Endothelial cell of umbilical vein (primary cell): ENCODE measurements at regions not wholly inside any gene's neighbourhood (a gene's known extent, or its start where the extent isn't known, plus 50 kb on each side); places are given as distances from the start of the nearest gene placed in this dataset.

Source experiments
- BruUV-seq: library from RNA; stranded (reverse); fragments of 400-500 nt; replicated peaks from 2 replicates; lab custom pipeline; 2021; lab: Mats Ljungman, UMichigan
- CTCF ChIA-PET: fragments of 300-600, 350-600 bp; sonication (Branson Sonifier 250); formaldehyde crosslinking; loops from one replicate; lab custom pipeline; 2021; ENCODE audit warnings: antibody characterized with exemption, inconsistent platforms; lab: Charles Lee
- POLR2A ChIA-PET: fragments of 300-600, 350-600 bp; sonication (Branson Sonifier 250); formaldehyde crosslinking; loops from one replicate; lab custom pipeline; 2021; ENCODE audit warnings: antibody characterized with exemption, inconsistent platforms; lab: Charles Lee
- DNase-seq: peaks from one replicate; pipeline ENCODE4 v3.0.0-alpha.2; 2011; ENCODE audit warnings: low read depth, low spot score
- FAIRE-seq: peaks from 2 replicates; lab custom pipeline; 2011; peaks lifted over from hg19 to GRCh38; lab: Jason Lieb, UNC
- H2AFZ ChIP-seq: 2 replicates; pipeline ENCODE4 v1.6.0; 2012; ENCODE audit warnings: low read depth, low read length, control low read depth, inconsistent platforms
- H3K27ac ChIP-seq: 2 replicates; pipeline ENCODE4 v1.5.1; 2011; ENCODE audit warnings: low read depth, mild to moderate bottlenecking, control low read depth, low read length, moderate library complexity; ENCODE audit not compliant: insufficient read depth
- H3K27me3 ChIP-seq, 2 experiments: 2 replicates each; pipeline versions ENCODE4 v1.6.0 to v1.6.1; 2011; ENCODE audit warnings: low read length in 2 of 2, mixed read lengths in 1 of 2; ENCODE audit not compliant: control insufficient read depth in 2 of 2, insufficient read depth in 2 of 2
- H3K36me3 ChIP-seq, 2 experiments: 2 replicates in 1 of 2; 3 replicates in 1 of 2; pipeline ENCODE4 v1.5.1; 2011; ENCODE audit warnings: low read length in 2 of 2, mild to moderate bottlenecking in 1 of 2, moderate library complexity in 1 of 2; ENCODE audit not compliant: control insufficient read depth in 2 of 2, insufficient read depth in 2 of 2; ENCODE audit errors: extremely low read depth in 1 of 2
- H3K4me1 ChIP-seq: 3 replicates; pipeline ENCODE4 v1.5.1; 2011; ENCODE audit warnings: mild to moderate bottlenecking, low read length; ENCODE audit not compliant: control insufficient read depth, insufficient read depth; ENCODE audit errors: extremely low read depth
- H3K4me2 ChIP-seq: 2 replicates; pipeline ENCODE4 v1.6.1; 2011; ENCODE audit warnings: low read length, control low read depth, mixed read lengths; ENCODE audit not compliant: insufficient read depth
- H3K4me3 ChIP-seq, 3 experiments: fragments of 200-600 bp in 1 of 3; sonication (generic), shearing (Covaris generic) in 1 of 3; replicated peaks in 1 of 3; 2 replicates each; pipeline ENCODE4 v1.5.1; 2011 to 2016; ENCODE audit warnings: control low read depth in 3 of 3, low read length in 3 of 3, mild to moderate bottlenecking in 2 of 3, inconsistent platforms in 1 of 3, low read depth in 1 of 3, moderate library complexity in 1 of 3; ENCODE audit not compliant: insufficient read depth in 1 of 3
- H3K79me2 ChIP-seq: 2 replicates; pipeline ENCODE4 v1.6.0; 2012; ENCODE audit warnings: low read length, inconsistent platforms; ENCODE audit not compliant: control insufficient read depth, insufficient read depth
- H3K9ac ChIP-seq: replicated peaks from 2 replicates; pipeline ENCODE3; 2011; ENCODE audit warnings: low read length, control low read depth; ENCODE audit not compliant: insufficient read depth; ENCODE audit errors: extremely low read depth
- H3K9me1 ChIP-seq: replicated peaks from 3 replicates; pipeline ENCODE4 v1.6.0; 2011; ENCODE audit warnings: mild to moderate bottlenecking, low read length; ENCODE audit not compliant: control insufficient read depth, insufficient read depth; ENCODE audit errors: extremely low read depth
- H3K9me3 ChIP-seq: replicated peaks from 2 replicates; pipeline ENCODE4 v1.5.1; 2012; ENCODE audit warnings: low read length, inconsistent platforms; ENCODE audit not compliant: control insufficient read depth, insufficient read depth
- H4K20me1 ChIP-seq: replicated peaks from 2 replicates; pipeline ENCODE3; 2011; ENCODE audit warnings: mild to moderate bottlenecking, low read length; ENCODE audit not compliant: control insufficient read depth, insufficient read depth; ENCODE audit errors: extremely low read depth
- CTCF ChIP-seq, 2 donors: IDR thresholded peaks; 1 replicate in 1 of 2; 2 replicates in 1 of 2; pipeline ENCODE4 v1.5.1; 2011; ENCODE audit warnings: low read length in 2 of 2, mild to moderate bottlenecking in 2 of 2, moderate library complexity in 2 of 2, control low read depth in 1 of 2, inconsistent platforms in 1 of 2, low read depth in 1 of 2; ENCODE audit not compliant: insufficient read depth in 1 of 2; ENCODE audit errors: extremely low read depth in 1 of 2
- EZH2 ChIP-seq: IDR thresholded peaks from 2 replicates; pipeline ENCODE4 v1.6.1; 2012; ENCODE audit warnings: borderline replicate concordance, low read depth, mild to moderate bottlenecking, moderate library complexity, low read length, inconsistent platforms; ENCODE audit not compliant: severe bottlenecking
- FOS ChIP-seq: IDR thresholded peaks from 2 replicates; pipeline ENCODE4 v1.6.1; 2011; ENCODE audit warnings: mild to moderate bottlenecking, low read length, moderate library complexity, borderline replicate concordance; ENCODE audit not compliant: insufficient read depth
- GATA2 ChIP-seq: IDR thresholded peaks from 2 replicates; pipeline ENCODE4 v1.7.0; 2011; ENCODE audit warnings: low read depth, mild to moderate bottlenecking, moderate library complexity, mixed read lengths, low read length; ENCODE audit not compliant: insufficient read length, insufficient read depth
- JUN ChIP-seq: IDR thresholded peaks from 2 replicates; pipeline ENCODE4 v1.6.1; 2011; ENCODE audit warnings: borderline replicate concordance, low read depth; ENCODE audit not compliant: insufficient read length, insufficient read depth
- MAX ChIP-seq: IDR thresholded peaks from 2 replicates; pipeline ENCODE4 v1.6.1; 2011; ENCODE audit not compliant: insufficient read depth, insufficient read length
- MYC ChIP-seq: IDR thresholded peaks from one replicate; pipeline ENCODE4 v1.6.1; 2011; ENCODE audit warnings: mild to moderate bottlenecking, low read depth, low read length
- POLR2A ChIP-seq: IDR thresholded peaks from 2 replicates; pipeline ENCODE4 v1.6.1; 2012; ENCODE audit warnings: low read depth, mild to moderate bottlenecking, control low read depth, low read length
- POLR2AphosphoS5 ChIP-seq: IDR thresholded peaks from 2 replicates; pipeline ENCODE4 v1.6.1; 2012; ENCODE audit warnings: low read depth, mild to moderate bottlenecking, control low read depth, low read length, moderate library complexity; ENCODE audit not compliant: insufficient read depth
- dilution Hi-C: fragments of 300-500 bp; cut with MboI; formaldehyde crosslinking; loops from one replicate; pipeline ENCODE4 v1.15.0; 2019; ENCODE audit warnings: low sequenced_read_pairs; ENCODE audit not compliant: extremely low pct_ligation_motif_present
- intact Hi-C: fragments of 100-400 bp; cut with micrococcal nuclease; formaldehyde crosslinking; loops from one replicate; pipeline ENCODE4 v1.10.0; 2022

- Histone ChIP-seq H3K27ac (no peak overlapping the region), H3K4me3 (no peak overlapping the region), H2AFZ (no peak overlapping the region), H3K4me1 (peaks cover 19% of the 10 kb centered on the region), H3K4me2 (no peak overlapping the region), H3K9ac (no peak overlapping the region), H3K27me3 (no peaks in the 10 kb centered on the region), H3K36me3 (no peaks in the 10 kb centered on the region), H4K20me1 (no peaks in the 10 kb centered on the region), H3K9me3 (no peaks in the 10 kb centered on the region), H3K79me2 (peaks cover 5% of the 10 kb centered on the region), H3K9me1 (no peaks in the 10 kb centered on the region)
- FAIRE-seq, result no peak
- dilution Hi-C loops (no loop called here), intact Hi-C loops (no loop called here)
- ChIA-PET POLR2A (no interaction called here), CTCF (interaction anchor here (1.0 to 4.8 kb wide), 5 partner anchors 8 to 255 kb away, joined by 3 to 22 read pairs (median 4); no protein-coding TSS in a partner anchor)
- no peak for TF ChIP-seq EZH2
- no peak for TF ChIP-seq MYC
- TF ChIP-seq JUN, result no peak
- TF ChIP-seq GATA2, result no peak
- TF ChIP-seq MAX, result no peak
- TF ChIP-seq FOS, result no peak
- no peak for TF ChIP-seq CTCF (IDR thresholded peaks at IDR 0.05; ENCODE audit: extremely low read depth in 1 of 2, insufficient read depth in 1 of 2, low read depth in 1 of 2, low read length in 2 of 2)
- TF ChIP-seq POLR2AphosphoS5, result no peak
- TF ChIP-seq POLR2A, result no peak
- BruUV-seq, result no TSS peak
- DNase-seq, result no peak
These were observed 68.0 kb downstream of the SLC25A47 start for GRCh38 chr14:100391173-100391572.
